Fibroblast of skin of right biceps (primary cell): ENCODE measurements at regions not wholly inside any gene's neighbourhood (a gene's known extent, or its start where the extent isn't known, plus 50 kb on each side); places are given as distances from the start of the nearest gene placed in this dataset.

Experiments used
- DNase-seq: peaks from one replicate; pipeline ENCODE4 v3.0.0-alpha.2; 2013

DNA sequence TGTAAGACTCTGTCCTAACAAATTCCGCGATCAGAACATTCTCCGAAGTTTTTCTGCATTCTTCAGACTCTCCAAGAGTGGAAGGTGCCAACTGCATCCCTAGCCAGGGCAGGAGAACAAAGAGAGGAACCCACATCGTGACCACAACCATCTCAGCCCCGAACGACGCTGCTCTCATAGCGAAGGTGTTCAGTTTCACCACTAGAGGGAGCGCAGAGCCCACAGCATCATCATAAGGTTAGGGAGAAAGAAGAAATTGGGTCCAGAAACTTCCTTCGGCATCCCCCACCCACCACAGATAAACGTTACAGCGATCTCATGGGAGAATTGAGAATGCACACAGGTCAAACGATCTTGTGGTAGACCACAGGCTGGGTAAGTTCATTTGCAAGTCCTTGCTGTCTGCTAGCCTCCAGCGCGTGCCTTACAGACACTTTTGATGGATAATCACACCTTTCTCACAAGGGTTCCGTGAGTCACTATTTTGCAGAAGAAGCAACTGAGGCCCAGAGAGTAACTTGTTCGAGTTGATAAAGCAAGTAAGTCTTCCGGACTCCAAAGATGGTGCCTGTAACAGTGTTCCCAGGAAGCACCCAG, 53.7 kb upstream of the ARL4C start:
- DNase-seq, result peak; percentile 85

DNA sequence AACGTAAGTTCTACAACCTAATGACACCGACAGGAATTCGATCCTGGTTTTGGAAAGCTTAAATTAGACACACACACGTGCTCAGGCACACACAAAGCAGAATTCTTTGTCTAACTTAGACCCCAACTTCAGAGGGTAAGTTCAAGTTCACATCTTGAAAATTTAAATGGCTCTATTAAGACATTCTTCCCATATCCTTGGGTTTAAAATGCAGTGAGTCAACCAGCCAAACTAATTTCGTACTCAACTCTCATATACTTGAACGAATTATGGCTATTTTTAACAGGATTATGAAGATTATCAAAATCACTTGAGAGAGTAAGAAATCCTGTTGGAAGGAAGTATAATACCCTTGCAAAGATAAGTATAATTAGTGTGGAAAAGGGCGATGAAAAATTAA, 53.2 kb upstream of the ARL4C start:
- peak; percentile 40 for DNase-seq

DNA sequence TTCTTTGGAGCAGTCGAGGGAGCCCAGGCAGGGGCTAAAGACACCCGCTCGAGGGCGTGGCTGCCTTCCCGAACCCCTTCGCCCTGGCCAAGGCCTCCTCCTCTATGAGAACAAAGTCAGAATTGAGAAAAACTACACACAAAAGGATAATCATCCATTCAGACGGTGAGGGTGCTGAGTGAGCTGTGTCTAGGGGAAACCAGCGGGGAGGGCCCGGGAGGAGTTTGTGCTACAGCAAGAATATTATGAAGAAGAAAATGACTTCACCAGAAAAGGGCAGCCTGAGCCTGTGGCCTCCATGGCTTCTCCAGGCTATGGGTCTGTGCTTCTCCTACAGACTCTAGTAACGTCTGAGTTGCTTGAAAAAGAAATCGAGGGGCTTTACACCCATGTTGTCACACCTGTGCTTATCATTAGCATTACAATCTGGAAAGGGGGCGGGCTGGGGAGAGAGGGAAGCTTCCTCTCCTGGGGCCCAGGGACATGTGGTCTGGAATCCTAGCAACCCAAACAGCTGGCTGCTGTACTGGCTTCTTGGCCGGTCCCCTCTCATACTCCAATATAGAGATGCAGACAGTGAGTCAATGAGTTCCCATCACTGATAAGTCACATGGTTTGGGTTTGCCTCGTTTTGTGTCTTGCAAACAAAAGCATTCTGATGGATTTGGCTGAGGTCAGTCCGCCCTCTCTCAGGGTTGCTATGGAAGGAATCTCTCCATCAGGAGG, 52.0 kb upstream of the ARL4C start:
- peak; percentile 61 for DNase-seq

DNA sequence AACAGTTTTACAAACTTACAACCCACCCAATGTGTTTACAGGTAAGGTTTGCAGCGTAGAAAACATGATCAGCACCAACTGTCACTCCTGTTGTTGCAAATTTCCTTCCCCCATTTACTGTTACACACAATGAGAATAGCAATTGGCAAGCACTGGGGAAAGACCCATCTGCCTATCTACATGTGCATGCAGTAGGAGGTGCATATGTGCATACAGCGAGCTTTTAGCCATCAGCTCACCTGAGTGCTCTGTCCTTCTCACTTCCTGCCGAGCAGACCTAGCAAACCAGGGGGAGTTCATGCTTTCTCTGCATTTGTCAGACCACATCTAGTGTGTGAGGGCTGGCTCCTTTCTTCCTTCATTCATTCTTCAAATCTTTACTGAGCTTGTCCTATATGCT, 49.9 kb upstream of the ARL4C start:
- DNase-seq, result no peak
